Parathyroid adenoma (tissue), 2 donors: ENCODE measurements at regions not wholly inside any gene's neighbourhood (a gene's known extent, or its start where the extent isn't known, plus 50 kb on each side); places are given as distances from the start of the nearest gene placed in this dataset.

Experiments
- H2AFZ ChIP-seq: fragments of 300-600 bp; sonication (generic); one replicate; pipeline ENCODE4 v1.7.0; 2017; ENCODE audit warnings: antibody characterized with exemption, mild to moderate bottlenecking
- H3K27ac ChIP-seq: fragments of 300-600 bp; sonication (generic); one replicate; pipeline ENCODE4 v1.7.0; 2017
- H3K27me3 ChIP-seq: fragments of 300-600 bp; sonication (generic); one replicate; pipeline ENCODE4 v1.7.0; 2017; ENCODE audit warnings: low read length; ENCODE audit not compliant: control insufficient read depth, insufficient read depth
- H3K36me3 ChIP-seq: fragments of 300-600 bp; sonication (generic); one replicate; pipeline ENCODE4 v1.7.0; 2017; ENCODE audit warnings: low read length; ENCODE audit not compliant: control insufficient read depth, insufficient read depth
- H3K4me1 ChIP-seq: fragments of 300-600 bp; sonication (generic); one replicate; pipeline ENCODE4 v1.7.0; 2017; ENCODE audit warnings: control low read depth
- H3K4me2 ChIP-seq: fragments of 300-600 bp; sonication (generic); one replicate; pipeline ENCODE4 v1.7.0; 2017; ENCODE audit warnings: low read length
- H3K4me3 ChIP-seq: fragments of 300-600 bp; sonication (generic); one replicate; pipeline ENCODE4 v1.7.0; 2017; ENCODE audit warnings: low read depth, low read length
- H3K79me2 ChIP-seq: fragments of 300-600 bp; sonication (generic); one replicate; pipeline ENCODE4 v1.7.0; 2017; ENCODE audit warnings: control low read depth
- H3K9ac ChIP-seq: fragments of 300-600 bp; sonication (generic); one replicate; pipeline ENCODE4 v1.7.0; 2017; ENCODE audit warnings: mild to moderate bottlenecking
- H3K9me3 ChIP-seq: fragments of 300-600 bp; sonication (generic); one replicate; pipeline ENCODE4 v1.7.0; 2017; ENCODE audit warnings: low read length; ENCODE audit not compliant: control insufficient read depth
- CTCF ChIP-seq: fragments of 300-600 bp; sonication (generic); IDR thresholded peaks from one replicate; pipeline ENCODE4 v1.7.0; 2017; ENCODE audit warnings: antibody characterized with exemption, mild to moderate bottlenecking
- donor health status: primary hyperparathyroidism.

- H3K9ac ChIP-seq, result no peak overlapping the region
- no peak overlapping the region for H3K27ac ChIP-seq
- no peaks in the 10 kb centered on the region for H3K36me3 ChIP-seq
Observed at GRCh38 chr5:2126512-2126911, 243.8 kb upstream of the IRX4 start.

GRCh38 chr5:2125901-2126265 is 243.2 kb upstream of the IRX4 start:
- Histone ChIP-seq H3K4me1 (no peaks in the 10 kb centered on the region), H3K9me3 (no peaks in the 10 kb centered on the region), H2AFZ (no peak overlapping the region), H3K27me3 (no peaks in the 10 kb centered on the region), H3K79me2 (no peaks in the 10 kb centered on the region), H3K4me2 (no peak overlapping the region), H3K9ac (no peak overlapping the region), H3K36me3 (no peaks in the 10 kb centered on the region), H3K27ac (no peak overlapping the region), H3K4me3 (no peak overlapping the region)
- TF ChIP-seq CTCF, result no peak

More at GRCh38 chr5:2126512-2126911, 243.8 kb upstream of the IRX4 start:
- no peak overlapping the region for H3K4me3 ChIP-seq
- H3K9me3 ChIP-seq, result no peaks in the 10 kb centered on the region
- no peak overlapping the region for H2AFZ ChIP-seq
- H3K4me1 ChIP-seq, result no peaks in the 10 kb centered on the region
- no peak for TF ChIP-seq CTCF
- no peak overlapping the region for H3K4me2 ChIP-seq
- no peaks in the 10 kb centered on the region for H3K27me3 ChIP-seq
- no peaks in the 10 kb centered on the region for H3K79me2 ChIP-seq

GRCh38 chr5:2125171-2125900 is 242.6 kb upstream of the IRX4 start:
- Histone ChIP-seq H3K4me3 (no peak overlapping the region), H2AFZ (no peak overlapping the region)

GRCh38 chr5:2124434-2125170 is 241.9 kb upstream of the IRX4 start:
- no peak overlapping the region for H3K9ac ChIP-seq
- H3K4me2 ChIP-seq, result no peak overlapping the region
- H3K79me2 ChIP-seq, result no peaks in the 10 kb centered on the region
- H3K36me3 ChIP-seq, result no peaks in the 10 kb centered on the region
- no peak overlapping the region for H3K4me3 ChIP-seq
- no peak overlapping the region for H2AFZ ChIP-seq
- no peak overlapping the region for H3K27ac ChIP-seq
- H3K9me3 ChIP-seq, result no peaks in the 10 kb centered on the region
- TF ChIP-seq CTCF, result no peak
- no peaks in the 10 kb centered on the region for H3K27me3 ChIP-seq
- no peaks in the 10 kb centered on the region for H3K4me1 ChIP-seq

More at GRCh38 chr5:2125171-2125900, 242.6 kb upstream of the IRX4 start:
- Histone ChIP-seq H3K36me3 (no peaks in the 10 kb centered on the region), H3K79me2 (no peaks in the 10 kb centered on the region), H3K9me3 (no peaks in the 10 kb centered on the region), H3K4me1 (no peaks in the 10 kb centered on the region), H3K4me2 (no peak overlapping the region), H3K9ac (no peak overlapping the region), H3K27me3 (no peaks in the 10 kb centered on the region), H3K27ac (no peak overlapping the region)
- TF ChIP-seq CTCF, result no peak
